NCI-H524 treated with DMSO at 0.1 percent for 48 hours (cell line): ENCODE measurements at regions not wholly inside any gene's neighbourhood (a gene's known extent, or its start where the extent isn't known, plus 50 kb on each side); places are given as distances from the start of the nearest gene placed in this dataset.
"Not testable (repeated sequence)": the region's sequence is repeated elsewhere in the genome, so short reads cannot be mapped to it uniquely, and the experiment has no call there.

Experiments
- DNase-seq: peaks from one replicate; lab custom pipeline; 2025; lab: John Stamatoyannopoulos, UW

- no peak for DNase-seq
These were observed 105.2 kb downstream of the OR2B2 start for GRCh38 chr6:27806981-27807440.

- no peak for DNase-seq
These were observed 106.8 kb downstream of the OR2B2 start for GRCh38 chr6:27805347-27805746.

DNA sequence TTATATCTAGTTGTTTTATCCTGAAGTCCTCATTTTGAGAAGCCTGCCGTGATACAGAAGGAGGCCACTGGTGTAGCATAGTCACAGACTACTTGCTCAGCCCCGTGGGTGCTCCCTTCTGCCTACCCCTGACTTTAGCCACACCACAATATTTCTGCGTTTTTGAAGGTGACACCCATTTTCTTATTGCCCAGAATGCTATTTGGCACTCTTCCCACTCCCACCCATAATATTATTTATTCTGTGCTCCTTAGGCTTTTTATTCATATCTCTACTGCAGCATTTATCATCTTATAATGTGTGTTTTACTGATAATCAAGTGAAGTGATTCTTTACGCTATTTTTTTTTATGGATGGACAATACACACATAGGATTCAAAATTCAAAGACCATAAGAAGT is 107.3 kb downstream of the OR2B2 start:
- no peak for DNase-seq

DNA sequence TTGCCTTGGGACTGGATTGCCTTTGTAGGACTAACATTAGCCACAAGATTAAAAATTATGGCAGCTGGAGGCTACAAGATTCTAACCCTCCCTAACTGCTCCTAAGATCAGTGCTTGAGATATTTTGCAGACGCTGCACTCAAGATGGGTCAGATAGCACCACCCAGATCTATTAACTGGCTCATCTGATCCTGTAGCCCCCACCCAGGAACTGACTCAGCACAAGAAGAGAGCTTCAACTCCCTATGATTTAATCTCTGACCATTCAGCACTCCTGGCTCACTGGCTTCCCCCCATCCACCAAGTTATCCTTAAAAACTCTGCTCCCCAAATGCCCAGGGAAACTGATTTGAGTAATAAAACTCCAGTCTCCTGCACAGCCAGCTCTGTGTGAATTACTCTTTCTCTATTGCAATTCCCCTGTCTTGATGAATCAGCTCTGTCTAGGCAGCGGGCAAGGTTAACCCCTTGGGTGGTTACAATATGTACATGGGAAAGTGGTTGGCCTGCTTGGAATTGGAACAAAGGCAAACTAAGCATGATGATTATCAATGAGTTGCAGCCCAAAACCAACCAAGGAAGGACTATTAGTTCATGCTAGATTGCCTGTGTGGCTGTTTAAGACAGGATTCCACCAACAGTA is 111.3 kb downstream of the OR2B2 start:
- DNase-seq: no peak

- no peak for DNase-seq
These were observed 114.2 kb downstream of the OR2B2 start for GRCh38 chr6:27797960-27798359.

- DNase-seq: not testable (repeated sequence)
These were observed 115.3 kb downstream of the OR2B2 start for GRCh38 chr6:27796736-27797481.

- DNase-seq: peak; percentile 58
These were observed 116.3 kb downstream of the OR2B2 start for GRCh38 chr6:27795697-27796494.

- peak; percentile 49 for DNase-seq
These were observed 120.8 kb downstream of the OR2B2 start for GRCh38 chr6:27791182-27791943.

DNA sequence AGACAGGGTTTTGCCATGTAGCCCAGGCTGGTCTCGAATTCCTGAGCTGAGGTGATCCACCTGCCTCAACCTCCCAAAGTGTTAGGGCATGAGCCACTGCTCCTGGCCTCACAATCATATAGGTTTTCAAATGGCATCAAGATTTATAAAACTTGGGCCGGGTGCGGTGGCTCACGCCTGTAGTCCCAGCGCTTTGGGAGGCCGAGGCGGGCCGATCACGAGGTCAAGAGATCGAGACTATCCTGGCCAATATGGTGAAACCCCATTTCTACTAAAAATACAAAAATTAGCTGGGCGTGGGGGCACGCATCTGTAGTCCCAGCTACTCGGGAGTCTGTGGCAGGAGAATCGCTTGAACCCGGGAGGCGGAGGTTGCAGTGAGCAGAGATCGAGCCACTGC is 123.8 kb downstream of the OR2B2 start:
- not testable (repeated sequence) for DNase-seq

DNA sequence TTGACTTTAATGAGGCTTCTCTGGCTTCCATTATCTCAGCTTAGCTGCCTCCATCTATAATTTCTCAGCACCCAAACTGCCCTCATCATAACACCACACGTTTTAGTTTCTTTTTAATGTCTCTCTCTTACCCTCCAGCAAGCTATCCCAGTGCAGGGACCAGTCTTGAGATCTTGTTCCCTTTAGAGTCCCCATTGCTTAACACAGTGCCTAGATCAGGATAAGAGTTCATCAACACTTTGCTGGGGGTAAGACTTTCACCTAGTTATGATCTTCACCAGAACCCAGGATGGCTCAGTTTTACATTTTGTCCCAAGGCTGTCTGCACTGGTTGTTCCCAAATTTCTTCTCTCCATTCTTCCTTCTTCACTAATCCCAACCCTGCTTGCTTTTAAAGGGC is 126.1 kb downstream of the OR2B2 start:
- no peak for DNase-seq

- DNase-seq: no peak
These were observed 126.9 kb downstream of the OR2B2 start for GRCh38 chr6:27785294-27785693.

DNA sequence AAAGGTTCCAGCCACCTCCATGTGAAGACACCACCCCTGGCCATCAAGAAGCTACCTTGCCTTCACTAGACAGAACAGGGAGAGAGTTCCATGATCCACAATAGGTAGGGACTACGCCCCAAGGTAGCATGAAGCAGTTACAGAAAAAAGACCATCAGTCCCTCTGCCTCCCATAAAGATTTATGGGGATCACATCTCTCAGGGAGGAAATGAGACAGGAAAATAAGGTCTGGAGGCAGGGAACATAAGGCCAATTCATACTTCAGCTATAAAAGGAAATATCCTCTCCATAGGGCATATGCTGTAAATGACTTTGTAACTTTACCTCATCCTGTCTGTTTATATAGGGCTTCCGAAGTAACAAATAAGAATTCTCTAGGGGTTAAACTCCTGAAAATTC is 129.4 kb downstream of the OR2B2 start:
- DNase-seq: no peak

DNA sequence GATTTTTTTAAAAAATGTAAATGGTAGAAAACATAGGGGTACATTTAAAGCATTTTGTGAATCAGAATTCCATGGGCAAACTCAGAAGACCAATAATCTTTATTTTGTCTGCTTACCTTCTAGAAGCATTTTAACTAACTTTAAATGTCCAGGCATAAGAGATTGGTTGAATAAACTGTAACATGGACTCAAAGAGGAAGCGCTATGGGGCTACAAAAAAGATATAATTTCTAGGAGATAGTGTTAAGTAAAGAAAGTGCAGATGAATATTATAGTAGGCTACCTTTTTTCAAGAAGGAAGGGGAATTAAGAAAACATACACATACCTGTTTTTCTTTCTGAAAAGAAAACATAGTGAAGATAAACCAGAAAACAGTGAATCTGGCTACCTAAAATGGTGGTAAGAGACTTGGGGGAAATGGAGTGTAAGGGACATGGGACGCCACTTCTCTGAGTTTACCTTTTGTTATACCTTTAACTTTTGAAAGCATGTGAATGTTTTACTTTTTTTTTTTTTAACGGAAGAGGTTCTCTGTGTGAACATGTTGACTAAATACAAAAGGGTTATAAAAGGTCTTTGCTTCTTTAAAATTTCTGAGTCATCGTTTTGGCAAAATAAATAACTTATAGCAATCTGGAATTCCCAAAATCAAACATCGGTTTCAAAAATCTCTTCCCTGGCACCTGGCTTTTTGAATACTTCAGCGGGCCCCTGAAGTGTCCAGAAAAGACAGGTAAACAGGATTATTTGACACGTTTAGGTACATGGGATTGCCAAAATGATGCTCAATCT is 133.4 kb downstream of the OR2B2 start:
- no peak for DNase-seq

- DNase-seq: no peak
These were observed 134.4 kb downstream of the OR2B2 start for GRCh38 chr6:27777614-27778355.

DNA sequence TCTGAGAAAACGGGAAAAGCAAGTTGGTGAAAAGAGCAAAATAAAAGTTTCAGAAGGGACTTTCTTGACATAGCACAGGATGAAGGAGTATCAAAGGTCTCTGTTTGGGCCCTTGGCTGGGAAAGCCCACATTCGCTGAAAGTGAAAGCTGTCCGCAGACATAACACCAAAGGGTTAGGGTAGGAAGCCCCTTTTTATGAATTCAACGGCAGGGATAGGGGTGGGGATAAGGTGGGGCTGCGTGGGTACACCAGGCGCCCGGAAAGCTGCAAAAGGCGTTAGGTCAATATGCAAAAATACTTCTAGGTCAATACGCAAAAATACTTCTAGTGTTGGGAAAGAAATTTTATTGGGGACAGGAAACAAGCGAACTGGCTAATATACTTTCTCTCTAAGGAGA is 135.1 kb downstream of the OR2B2 start:
- no peak for DNase-seq

DNA sequence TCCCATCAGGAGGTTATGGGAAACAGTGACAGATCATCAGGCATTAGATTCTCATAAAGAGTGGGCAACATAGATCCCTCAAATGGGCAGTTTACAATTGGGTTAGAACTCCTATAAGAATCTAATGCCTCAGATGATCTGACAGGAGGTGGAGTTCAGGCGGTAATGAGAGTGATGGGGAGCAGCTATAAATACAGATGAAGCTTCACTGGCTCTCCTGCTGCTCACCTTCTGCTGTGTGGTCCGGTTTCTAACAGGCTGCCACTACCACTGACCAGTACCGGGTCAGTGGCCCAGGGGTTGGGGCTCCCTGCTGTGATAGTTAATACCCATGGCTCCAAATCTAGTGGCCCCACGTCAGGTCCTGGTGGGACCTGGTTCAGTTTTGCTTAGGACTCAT is 135.7 kb downstream of the OR2B2 start:
- DNase-seq: no peak

- DNase-seq: no peak
These were observed 136.4 kb downstream of the OR2B2 start for GRCh38 chr6:27775796-27776184.

DNA sequence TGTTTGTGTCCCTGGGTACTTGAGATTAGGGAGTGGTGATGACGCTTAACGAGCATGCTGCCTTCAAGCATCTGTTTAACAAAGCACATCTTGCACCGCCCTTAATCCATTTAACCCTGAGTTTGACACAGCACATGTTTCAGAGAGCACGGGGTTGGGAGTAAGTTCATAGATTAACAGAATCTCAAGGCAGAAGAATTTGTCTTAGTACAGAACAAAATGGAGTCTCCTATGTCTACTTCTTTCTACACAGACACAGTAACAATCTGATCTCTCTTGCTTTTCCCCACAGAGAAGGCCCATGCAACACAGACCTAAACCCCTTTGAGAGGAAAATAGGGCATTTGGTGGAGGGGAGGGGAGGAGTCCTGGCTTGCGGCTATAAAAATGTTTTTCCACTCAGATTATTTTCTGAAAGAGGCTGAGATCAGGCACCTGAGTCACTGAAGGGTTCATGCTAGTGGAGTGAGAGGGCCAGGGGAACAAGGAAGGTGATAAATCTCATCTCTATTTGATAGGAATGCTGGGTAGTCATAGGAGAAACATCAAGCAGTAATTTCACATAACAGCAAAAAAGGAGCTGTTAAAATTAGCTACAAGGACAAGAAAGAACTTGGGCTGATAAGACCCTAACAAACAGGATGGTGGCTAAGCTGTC is 136.9 kb downstream of the OR2B2 start:
- DNase-seq: peak; percentile 14

- not testable (repeated sequence) for DNase-seq
These were observed 138.0 kb downstream of the OR2B2 start for GRCh38 chr6:27774264-27774600.
